Activated CD4-positive, alpha-beta T cell treated with anti-CD3 and anti-CD28 coated beads for 1 hour (primary cell): ENCODE measurements at regions not wholly inside any gene's neighbourhood (a gene's known extent, or its start where the extent isn't known, plus 50 kb on each side); places are given as distances from the start of the nearest gene placed in this dataset.

ENCODE experiments used
- DNase-seq: peaks from one replicate; pipeline ENCODE4 v3.0.0-alpha.2; 2020

- DNase-seq = no peak
Observed at GRCh38 chr3:72244396-72244795, 459.4 kb upstream of the PROK2 start.

- no peak for DNase-seq
Observed at GRCh38 chr3:72242326-72242725, 457.4 kb upstream of the PROK2 start.

GRCh38 chr3:72241525-72241924, 456.6 kb upstream of the PROK2 start:
- DNase-seq = no peak

- DNase-seq = no peak
Observed at GRCh38 chr3:72240531-72240930, 455.6 kb upstream of the PROK2 start.

- DNase-seq = no peak
Observed at GRCh38 chr3:72238801-72239200, 453.9 kb upstream of the PROK2 start.

GRCh38 chr3:72238010-72238691, 453.2 kb upstream of the PROK2 start:
- DNase-seq = no peak

- no peak for DNase-seq
Observed at GRCh38 chr3:72237679-72238009, 452.7 kb upstream of the PROK2 start.

- no peak for DNase-seq
Observed at GRCh38 chr3:72234391-72234790, 449.4 kb upstream of the PROK2 start.

GRCh38 chr3:72233571-72233970, 448.6 kb upstream of the PROK2 start:
- no peak for DNase-seq

GRCh38 chr3:72232777-72233176, 447.8 kb upstream of the PROK2 start:
- DNase-seq = no peak

- no peak for DNase-seq
Observed at GRCh38 chr3:72232331-72232730, 447.4 kb upstream of the PROK2 start.

GRCh38 chr3:72231439-72232196, 446.7 kb upstream of the PROK2 start:
- DNase-seq = no peak

GRCh38 chr3:72230774-72231379, 445.9 kb upstream of the PROK2 start:
- DNase-seq = no peak

GRCh38 chr3:72229952-72230351, 445.0 kb upstream of the PROK2 start:
- DNase-seq = no peak

GRCh38 chr3:72227486-72228070, 442.6 kb upstream of the PROK2 start:
- no peak for DNase-seq

GRCh38 chr3:72224804-72225509, 440.0 kb upstream of the PROK2 start:
- DNase-seq = no peak

GRCh38 chr3:72223628-72224027, 438.7 kb upstream of the PROK2 start:
- no peak for DNase-seq

GRCh38 chr3:72223116-72223515, 438.2 kb upstream of the PROK2 start:
- no peak for DNase-seq

- no peak for DNase-seq
Observed at GRCh38 chr3:72222410-72222809, 437.5 kb upstream of the PROK2 start.

GRCh38 chr3:72220946-72221345, 436.0 kb upstream of the PROK2 start:
- DNase-seq = no peak

- no peak for DNase-seq
Observed at GRCh38 chr3:72219752-72220151, 434.8 kb upstream of the PROK2 start.

GRCh38 chr3:72217570-72217969, 432.6 kb upstream of the PROK2 start:
- DNase-seq = no peak
